ENCODE measurements at regions not wholly inside any gene's neighbourhood (a gene's known extent, or its start where the extent isn't known, plus 50 kb on each side); places are given as distances from the start of the nearest gene placed in this dataset.

DNA sequence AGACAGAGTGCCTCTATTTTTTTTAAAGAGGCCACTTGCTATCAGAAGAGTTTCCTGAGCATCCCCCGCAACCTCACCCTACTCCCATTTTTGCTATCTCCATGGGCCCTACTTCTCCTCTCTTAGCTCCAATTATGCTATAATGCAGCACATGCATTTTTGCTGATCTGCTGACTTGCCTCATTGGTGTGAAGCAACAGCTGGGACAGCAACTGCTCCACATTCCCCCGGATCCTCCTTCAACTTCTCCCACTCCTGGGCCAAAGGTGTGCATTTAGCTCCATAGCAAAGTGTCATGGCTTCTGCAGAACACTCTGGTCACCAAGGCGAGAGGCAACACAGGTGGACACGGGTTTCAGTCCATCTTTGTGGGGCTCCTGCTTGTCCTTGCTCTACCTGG is 56.7 kb upstream of the USP29 start:
- CTCF ChIA-PET = no interaction called here
- POLR2A ChIA-PET = no interaction called here

DNA sequence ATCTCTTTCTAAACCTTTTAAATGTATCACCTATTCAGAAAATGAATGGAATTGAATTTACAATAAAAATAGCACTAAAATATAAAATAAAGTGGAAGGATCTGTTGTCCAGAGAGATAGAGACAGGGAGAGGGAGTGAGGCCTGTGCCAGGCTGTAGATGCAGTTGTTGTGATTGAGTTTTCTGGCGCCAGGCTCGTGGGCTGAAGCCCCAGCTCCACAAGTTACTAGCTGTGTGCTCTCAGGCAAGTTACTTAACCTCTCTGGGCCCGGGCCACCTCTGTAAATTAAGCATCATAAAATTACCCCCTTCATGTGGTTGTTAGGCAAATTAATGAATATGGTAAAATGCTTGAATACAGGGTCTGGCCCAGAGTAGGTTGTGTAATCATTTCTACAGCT is 52.3 kb upstream of the USP29 start:
- no peaks in the 10 kb centered on the region for H3K27me3 ChIP-seq (replicated peaks in 2 of 5; ENCODE audit: control insufficient read depth in 4 of 5, insufficient read depth in 5 of 5, low read length in 4 of 5)
- no peak for DNase-seq
- H3K4me1 ChIP-seq (ENCODE audit: control extremely low read depth in 1 of 4, control insufficient read depth in 4 of 4, insufficient read depth in 4 of 4, low read length in 3 of 4) = no peaks in the 10 kb centered on the region
- no peaks in the 10 kb centered on the region for H3K36me3 ChIP-seq (ENCODE audit: control insufficient read depth in 4 of 4, insufficient read depth in 4 of 4, low read length in 3 of 4)
- WGBS (ENCODE audit: insufficient coverage) = 90% methylated on average over 2 of the region's 3 CpGs
- peaks cover 0 to 25% (median 6%) of the 10 kb centered on the region in 5 experiments for H3K9me3 ChIP-seq (ENCODE audit: control extremely low read depth in 1 of 5, control insufficient read depth in 4 of 5, insufficient read depth in 2 of 5, low read depth in 1 of 5, low read length in 4 of 5)
- no peak overlapping the region for H3K4me3 ChIP-seq (ENCODE audit: control insufficient read depth in 1 of 7, extremely low read depth in 1 of 7, insufficient read depth in 4 of 7, low read depth in 2 of 7, low read length in 6 of 7)
- ChIA-PET CTCF (no interaction called here), POLR2A (no interaction called here)
- H3K27ac ChIP-seq (ENCODE audit: insufficient read depth in 1 of 2, low read depth in 1 of 2, low read length in 2 of 2, poor library complexity in 1 of 2, severe bottlenecking in 2 of 2) = no peak overlapping the region

More for the DNA sequence above, 56.7 kb upstream of the USP29 start:
- Histone ChIP-seq H3K36me3 (ENCODE audit: control insufficient read depth in 4 of 4, insufficient read depth in 4 of 4, low read length in 3 of 4) (no peaks in the 10 kb centered on the region), H3K9me3 (ENCODE audit: control extremely low read depth in 1 of 5, control insufficient read depth in 4 of 5, insufficient read depth in 2 of 5, low read depth in 1 of 5, low read length in 4 of 5) (peaks cover 0 to 19% (median 2%) of the 10 kb centered on the region in 5 experiments), H3K27me3 (replicated peaks in 2 of 5; ENCODE audit: control insufficient read depth in 4 of 5, insufficient read depth in 5 of 5, low read length in 4 of 5) (no peaks in the 10 kb centered on the region), H3K27ac (ENCODE audit: insufficient read depth in 1 of 2, low read depth in 1 of 2, low read length in 2 of 2, poor library complexity in 1 of 2, severe bottlenecking in 2 of 2) (no peak overlapping the region), H3K4me3 (ENCODE audit: control insufficient read depth in 1 of 7, extremely low read depth in 1 of 7, insufficient read depth in 4 of 7, low read depth in 2 of 7, low read length in 6 of 7) (no peak overlapping the region), H3K4me1 (ENCODE audit: control extremely low read depth in 1 of 4, control insufficient read depth in 4 of 4, insufficient read depth in 4 of 4, low read length in 3 of 4) (no peaks in the 10 kb centered on the region)
- 87% methylated on average over 4 of the region's 4 CpGs for WGBS (ENCODE audit: insufficient coverage)
- DNase-seq = no peak

DNA sequence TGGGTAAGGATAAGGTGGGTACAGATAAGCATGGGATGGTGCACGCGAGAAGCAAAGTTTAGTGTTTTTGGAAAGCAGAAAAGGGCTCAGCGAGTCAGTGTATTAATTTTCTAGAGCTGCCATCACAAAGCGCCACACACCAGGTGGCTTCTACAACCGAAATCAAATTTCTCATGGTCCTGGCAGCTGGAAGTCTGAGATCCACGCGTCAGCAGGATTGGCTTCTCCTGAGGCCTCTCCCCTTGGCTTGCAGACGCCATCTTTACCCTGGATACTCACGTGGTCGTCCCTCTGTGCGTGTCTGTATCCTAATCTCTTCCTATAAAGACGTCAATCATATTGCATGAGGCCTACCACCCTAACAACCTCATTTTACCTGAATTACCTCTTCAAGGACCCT is 51.5 kb upstream of the USP29 start:
- H3K4me1 ChIP-seq (ENCODE audit: control extremely low read depth in 1 of 4, control insufficient read depth in 4 of 4, insufficient read depth in 4 of 4, low read length in 3 of 4) = no peaks in the 10 kb centered on the region
- H3K4me3 ChIP-seq (ENCODE audit: control insufficient read depth in 1 of 7, extremely low read depth in 1 of 7, insufficient read depth in 4 of 7, low read depth in 2 of 7, low read length in 6 of 7) = no peak overlapping the region
- H3K27me3 ChIP-seq (replicated peaks in 2 of 5; ENCODE audit: control insufficient read depth in 4 of 5, insufficient read depth in 5 of 5, low read length in 4 of 5) = no peaks in the 10 kb centered on the region
- CTCF ChIA-PET = no interaction called here
- no peak overlapping the region for H3K27ac ChIP-seq (ENCODE audit: insufficient read depth in 1 of 2, low read depth in 1 of 2, low read length in 2 of 2, poor library complexity in 1 of 2, severe bottlenecking in 2 of 2)
- POLR2A ChIA-PET = no interaction called here
- peaks cover 0 to 23% (median 8%) of the 10 kb centered on the region in 5 experiments for H3K9me3 ChIP-seq (ENCODE audit: control extremely low read depth in 1 of 5, control insufficient read depth in 4 of 5, insufficient read depth in 2 of 5, low read depth in 1 of 5, low read length in 4 of 5)
- DNase-seq = no peak
- WGBS (ENCODE audit: insufficient coverage) = 89% methylated on average over 9 of the region's 12 CpGs
- no peaks in the 10 kb centered on the region for H3K36me3 ChIP-seq (ENCODE audit: control insufficient read depth in 4 of 4, insufficient read depth in 4 of 4, low read length in 3 of 4)

DNA sequence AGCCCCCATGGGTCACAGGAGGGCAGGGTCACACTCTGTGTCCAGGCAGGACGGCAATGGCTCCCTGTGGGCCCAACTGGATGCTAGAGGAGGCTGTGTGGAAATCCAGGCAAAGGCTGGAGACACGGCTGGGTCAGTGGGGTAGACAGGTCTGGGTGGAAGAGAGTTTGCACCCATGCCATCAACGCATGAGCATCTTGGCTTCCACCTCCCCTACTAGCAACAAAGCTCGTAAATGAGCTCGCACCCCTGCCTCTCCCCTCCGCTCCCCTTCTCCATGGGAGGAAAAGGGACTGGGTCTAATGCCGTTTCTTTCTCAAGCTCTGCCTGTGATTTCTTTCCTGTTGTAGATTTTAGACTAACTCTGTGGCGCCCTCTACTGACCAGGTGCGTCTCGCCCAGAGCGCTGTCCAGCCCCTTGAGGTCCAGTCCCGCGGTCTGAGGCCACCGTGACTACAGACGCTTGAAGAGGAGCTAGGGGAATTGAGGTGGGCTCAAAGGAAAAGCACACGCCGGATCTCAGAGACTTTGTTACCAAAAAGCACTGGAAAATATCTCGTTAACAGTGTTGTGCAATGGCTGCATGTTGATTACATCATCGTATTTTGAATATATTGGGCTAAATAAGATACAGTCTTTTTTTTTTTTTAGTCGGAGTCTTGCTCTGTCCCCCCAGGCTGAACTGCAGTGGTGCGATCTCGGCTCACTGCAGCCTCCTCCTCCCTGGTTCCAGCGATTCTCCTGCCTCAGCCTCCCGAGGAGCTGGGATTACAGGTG is 50.7 kb upstream of the USP29 start:
- Histone ChIP-seq H3K4me3 (ENCODE audit: control insufficient read depth in 1 of 7, extremely low read depth in 1 of 7, insufficient read depth in 4 of 7, low read depth in 2 of 7, low read length in 6 of 7) (no peak overlapping the region), H3K4me1 (ENCODE audit: control extremely low read depth in 1 of 4, control insufficient read depth in 4 of 4, insufficient read depth in 4 of 4, low read length in 3 of 4) (no peaks in the 10 kb centered on the region), H3K27me3 (replicated peaks in 2 of 5; ENCODE audit: control insufficient read depth in 4 of 5, insufficient read depth in 5 of 5, low read length in 4 of 5) (no peaks in the 10 kb centered on the region), H3K9me3 (ENCODE audit: control extremely low read depth in 1 of 5, control insufficient read depth in 4 of 5, insufficient read depth in 2 of 5, low read depth in 1 of 5, low read length in 4 of 5) (peaks cover 0 to 20% (median 8%) of the 10 kb centered on the region in 5 experiments), H3K36me3 (ENCODE audit: control insufficient read depth in 4 of 4, insufficient read depth in 4 of 4, low read length in 3 of 4) (no peaks in the 10 kb centered on the region), H3K27ac (ENCODE audit: insufficient read depth in 1 of 2, low read depth in 1 of 2, low read length in 2 of 2, poor library complexity in 1 of 2, severe bottlenecking in 2 of 2) (no peak overlapping the region)
- WGBS (ENCODE audit: insufficient coverage) = 31% methylated on average over 19 of the region's 24 CpGs
- ChIA-PET POLR2A (no interaction called here), CTCF (no interaction called here)
- no peak for DNase-seq

All from common myeloid progenitor, CD34-positive (primary cell).